Uterus (tissue), 2 donors: ENCODE measurements at regions not wholly inside any gene's neighbourhood (a gene's known extent, or its start where the extent isn't known, plus 50 kb on each side); places are given as distances from the start of the nearest gene placed in this dataset.

Source experiments
- POLR2A ChIP-seq, 2 donors: fragments of 450-650 bp; IDR thresholded peaks; one replicate each; pipeline ENCODE4 v1.6.1; 2016; ENCODE audit warnings: antibody characterized with exemption in 2 of 2, mild to moderate bottlenecking in 1 of 2, moderate library complexity in 1 of 2
- TF ChIP-seq, protein P1 (sequence below), 4 experiments: fragments of 200-600 bp in 2 of 4; fragments of 450-650 bp in 2 of 4; sonication (generic) in 2 of 4; IDR thresholded peaks; one replicate each; pipeline ENCODE4 v1.5.1; 2016 to 2019; ENCODE audit warnings: antibody characterized with exemption in 4 of 4, mild to moderate bottlenecking in 2 of 4, moderate library complexity in 1 of 4

GRCh38 chr21:32888971-32889370 is 117.4 kb upstream of the PAXBP1 start:
- TF ChIP-seq, protein P1, sequence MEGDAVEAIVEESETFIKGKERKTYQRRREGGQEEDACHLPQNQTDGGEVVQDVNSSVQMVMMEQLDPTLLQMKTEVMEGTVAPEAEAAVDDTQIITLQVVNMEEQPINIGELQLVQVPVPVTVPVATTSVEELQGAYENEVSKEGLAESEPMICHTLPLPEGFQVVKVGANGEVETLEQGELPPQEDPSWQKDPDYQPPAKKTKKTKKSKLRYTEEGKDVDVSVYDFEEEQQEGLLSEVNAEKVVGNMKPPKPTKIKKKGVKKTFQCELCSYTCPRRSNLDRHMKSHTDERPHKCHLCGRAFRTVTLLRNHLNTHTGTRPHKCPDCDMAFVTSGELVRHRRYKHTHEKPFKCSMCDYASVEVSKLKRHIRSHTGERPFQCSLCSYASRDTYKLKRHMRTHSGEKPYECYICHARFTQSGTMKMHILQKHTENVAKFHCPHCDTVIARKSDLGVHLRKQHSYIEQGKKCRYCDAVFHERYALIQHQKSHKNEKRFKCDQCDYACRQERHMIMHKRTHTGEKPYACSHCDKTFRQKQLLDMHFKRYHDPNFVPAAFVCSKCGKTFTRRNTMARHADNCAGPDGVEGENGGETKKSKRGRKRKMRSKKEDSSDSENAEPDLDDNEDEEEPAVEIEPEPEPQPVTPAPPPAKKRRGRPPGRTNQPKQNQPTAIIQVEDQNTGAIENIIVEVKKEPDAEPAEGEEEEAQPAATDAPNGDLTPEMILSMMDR (IDR thresholded peaks at IDR 0.05) = no peak
- TF ChIP-seq POLR2A (IDR thresholded peaks at IDR 0.05) = no peak
